Activated naive CD8-positive, alpha-beta T cell treated with anti-CD3 and anti-CD28 coated beads, Interleukin-2, amount 50 U/mL, for 24 hours (primary cell): ENCODE measurements at regions not wholly inside any gene's neighbourhood (a gene's known extent, or its start where the extent isn't known, plus 50 kb on each side); places are given as distances from the start of the nearest gene placed in this dataset.
"Not testable (repeated sequence)": the region's sequence is repeated elsewhere in the genome, so short reads cannot be mapped to it uniquely, and the experiment has no call there.

Source experiments
- ATAC-seq: fragments of 150-1000 bp; cut with Tn5 transposase; one replicate; pipeline ENCODE4 v1.10.0; 2021
- DNase-seq: peaks from one replicate; pipeline ENCODE4 v3.0.0; 2021
- H3K27ac Mint-ChIP-seq: one replicate; pipeline ENCODE4 v1.8.0; 2021; ENCODE audit warnings: mild to moderate bottlenecking, mixed read lengths
- H3K27me3 Mint-ChIP-seq: one replicate; pipeline ENCODE4 v1.8.0; 2021; ENCODE audit warnings: mixed read lengths
- H3K36me3 Mint-ChIP-seq: one replicate; pipeline ENCODE4 v1.8.0; 2021; ENCODE audit warnings: low read depth, mixed read lengths
- H3K4me1 Mint-ChIP-seq: one replicate; pipeline ENCODE4 v1.8.0; 2021; ENCODE audit warnings: mixed read lengths
- H3K4me3 Mint-ChIP-seq: one replicate; pipeline ENCODE4 v1.8.0; 2021; ENCODE audit warnings: mild to moderate bottlenecking, moderate library complexity, mixed read lengths
- H3K9me3 Mint-ChIP-seq: one replicate; pipeline ENCODE4 v1.8.0; 2021; ENCODE audit warnings: mixed read lengths

- not testable (repeated sequence) for H3K27ac Mint-ChIP-seq, H3K27me3 Mint-ChIP-seq, H3K9me3 Mint-ChIP-seq, H3K36me3 Mint-ChIP-seq, DNase-seq, H3K4me3 Mint-ChIP-seq, H3K4me1 Mint-ChIP-seq
- peak; percentile 33 for ATAC-seq
Measured at GRCh38 chrX:10469-11458, 270.4 kb upstream of the PLCXD1 start.

DNA sequence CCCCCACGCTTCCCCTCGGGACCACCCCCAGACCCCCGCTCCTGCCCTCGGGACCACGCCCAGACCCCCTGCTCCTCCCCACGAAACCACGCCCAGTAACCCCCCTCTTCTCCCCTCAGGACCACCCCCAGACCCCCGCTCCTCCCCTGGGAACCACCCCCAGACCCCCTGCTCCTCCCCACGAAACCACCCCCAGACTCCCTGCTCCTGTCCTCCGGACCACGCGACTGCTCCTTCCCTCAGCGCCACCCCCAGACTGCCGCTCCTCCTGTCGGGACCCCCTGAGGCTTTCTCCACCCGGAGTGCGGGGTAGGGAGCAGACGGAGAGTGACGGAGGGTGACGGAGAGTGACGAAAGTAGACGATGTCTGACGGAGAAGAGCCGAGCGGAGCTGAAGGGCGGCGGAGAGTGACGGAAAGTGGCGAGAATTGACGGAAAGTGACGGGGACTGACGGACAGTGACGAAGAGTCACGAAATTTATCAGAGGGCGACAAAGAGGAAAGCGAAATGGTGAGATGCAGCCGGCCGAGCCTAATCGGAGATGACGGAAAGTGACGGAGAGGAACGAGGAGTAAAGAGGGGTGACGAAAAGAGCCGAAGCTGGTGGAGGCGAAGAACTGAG is 267.2 kb upstream of the PLCXD1 start:
- not testable (repeated sequence) for H3K27me3 Mint-ChIP-seq, ATAC-seq, H3K4me3 Mint-ChIP-seq, H3K36me3 Mint-ChIP-seq, H3K4me1 Mint-ChIP-seq, DNase-seq, H3K27ac Mint-ChIP-seq, H3K9me3 Mint-ChIP-seq

DNA sequence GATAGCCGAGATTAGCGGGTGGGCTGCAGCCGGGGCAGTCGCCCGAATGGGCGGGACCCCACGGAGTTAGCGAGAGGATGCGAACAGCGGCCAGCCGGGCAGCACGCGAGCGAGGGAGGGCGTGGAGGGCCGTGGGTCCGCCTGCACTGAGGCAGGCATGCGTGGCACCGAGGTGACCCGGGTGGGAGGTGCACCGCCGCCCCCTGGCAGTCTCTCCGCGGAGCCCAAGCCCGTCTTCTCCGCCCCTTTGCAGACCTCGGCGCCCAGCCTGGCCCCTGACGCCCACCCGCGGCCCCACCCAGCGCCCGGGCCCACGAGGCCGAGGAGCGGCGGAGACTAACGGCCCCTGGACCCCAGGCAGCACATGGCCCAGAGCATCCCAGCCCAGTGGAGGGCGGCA is 266.7 kb upstream of the PLCXD1 start:
- H3K36me3 Mint-ChIP-seq, H3K4me1 Mint-ChIP-seq, H3K27me3 Mint-ChIP-seq, DNase-seq, H3K4me3 Mint-ChIP-seq, ATAC-seq, H3K9me3 Mint-ChIP-seq, H3K27ac Mint-ChIP-seq: not testable (repeated sequence)

- H3K4me3 Mint-ChIP-seq: not testable (repeated sequence)
Measured at GRCh38 chrX:18768-19454, 262.3 kb upstream of the PLCXD1 start.

DNA sequence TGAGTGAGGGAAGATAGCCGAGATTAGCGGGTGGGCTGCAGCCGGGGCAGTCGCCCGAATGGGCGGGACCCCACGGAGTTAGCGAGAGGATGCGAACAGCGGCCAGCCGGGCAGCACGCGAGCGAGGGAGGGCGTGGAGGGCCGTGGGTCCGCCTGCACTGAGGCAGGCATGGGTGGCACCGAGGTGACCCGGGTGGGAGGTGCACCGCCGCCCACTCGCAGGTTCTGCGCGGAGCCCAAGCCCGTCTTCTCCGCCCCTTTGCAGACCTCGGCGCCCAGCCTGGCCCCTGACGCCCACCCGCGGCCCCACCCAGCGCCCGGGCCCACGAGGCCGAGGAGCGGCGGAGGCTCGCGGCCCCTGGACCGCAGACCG is 261.7 kb upstream of the PLCXD1 start:
- H3K27ac Mint-ChIP-seq, ATAC-seq, DNase-seq, H3K4me3 Mint-ChIP-seq, H3K36me3 Mint-ChIP-seq, H3K4me1 Mint-ChIP-seq, H3K9me3 Mint-ChIP-seq, H3K27me3 Mint-ChIP-seq: not testable (repeated sequence)

More at GRCh38 chrX:18768-19454, 262.3 kb upstream of the PLCXD1 start:
- H3K27ac Mint-ChIP-seq, H3K9me3 Mint-ChIP-seq, H3K4me1 Mint-ChIP-seq, H3K36me3 Mint-ChIP-seq, H3K27me3 Mint-ChIP-seq: not testable (repeated sequence)
- DNase-seq: peak; percentile 55
- ATAC-seq: peak; percentile 87

DNA sequence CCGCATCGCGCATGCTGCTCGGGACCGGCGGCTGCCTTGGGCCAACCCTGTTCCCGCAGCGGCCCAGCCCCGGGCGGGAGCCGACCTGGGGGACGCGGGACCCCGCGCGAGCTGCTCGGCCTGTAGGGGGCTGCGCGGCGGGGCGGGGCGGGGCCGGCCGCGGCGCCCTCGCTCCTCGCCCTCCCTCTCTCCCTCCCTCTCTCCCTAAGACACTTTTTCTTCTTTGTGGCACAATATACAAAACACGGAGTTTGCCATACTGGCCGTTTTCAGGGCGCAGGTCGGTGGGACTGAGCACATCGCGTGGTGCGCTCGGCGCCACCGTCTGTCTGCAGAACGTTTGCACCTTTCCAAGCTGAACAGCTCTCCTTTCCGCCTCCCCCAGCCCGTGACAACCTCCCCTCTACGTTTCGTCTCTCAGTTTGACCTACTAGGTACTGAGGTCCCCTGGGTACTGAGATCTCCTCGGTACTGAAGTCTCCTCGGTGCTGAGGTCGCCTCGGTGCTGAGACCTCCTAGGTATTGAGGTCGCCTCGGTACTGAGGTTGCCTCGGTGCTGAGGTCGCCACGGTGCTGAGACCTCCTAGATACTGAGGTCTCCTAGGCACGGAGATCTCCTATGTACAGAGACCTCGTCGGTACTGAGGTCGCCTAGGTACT is 261.1 kb upstream of the PLCXD1 start:
- H3K4me1 Mint-ChIP-seq: peaks cover 3% of the 10 kb centered on the region

GRCh38 chrX:24139-24538 is 257.0 kb upstream of the PLCXD1 start:
- H3K27ac Mint-ChIP-seq, H3K9me3 Mint-ChIP-seq, H3K4me3 Mint-ChIP-seq: not testable (repeated sequence)

More for the DNA sequence above, 261.1 kb upstream of the PLCXD1 start:
- DNase-seq (peak; percentile 11), ATAC-seq (peak; percentile 34)
- Mint-ChIP-seq H3K36me3 (no peaks in the 10 kb centered on the region), H3K9me3 (no peaks in the 10 kb centered on the region), H3K4me3 (peak overlapping the region; percentile 83), H3K27ac (peak overlapping the region; percentile 88), H3K27me3 (no peaks in the 10 kb centered on the region)

More at GRCh38 chrX:24139-24538, 257.0 kb upstream of the PLCXD1 start:
- H3K36me3 Mint-ChIP-seq, H3K4me1 Mint-ChIP-seq, ATAC-seq, H3K27me3 Mint-ChIP-seq, DNase-seq: not testable (repeated sequence)
